Lung (tissue), 11 donors: ENCODE measurements at regions not wholly inside any gene's neighbourhood (a gene's known extent, or its start where the extent isn't known, plus 50 kb on each side); places are given as distances from the start of the nearest gene placed in this dataset.

Source experiments
- ATAC-seq: fragments of 200-7000 bp; cut with Tn5 transposase; one replicate; pipeline ENCODE4 v1.9.1; 2020; ENCODE audit warnings: moderate number of reproducible peaks; ENCODE audit not compliant: insufficient read depth, low FRiP score
- DNase-seq, 3 donors: peaks; one replicate each; pipeline ENCODE4 v3.0.0-alpha.2; 2013 to 2017
- H3K27ac ChIP-seq, 2 donors: one replicate each; pipeline ENCODE4 v1.5.1; 2013; ENCODE audit warnings: mild to moderate bottlenecking in 2 of 2, moderate library complexity in 2 of 2, control low read depth in 1 of 2, inconsistent platforms in 1 of 2, low read depth in 1 of 2, low read length in 1 of 2
- H3K27me3 ChIP-seq, 3 donors: one replicate each; pipeline ENCODE4 v1.5.1; 2013; ENCODE audit warnings: low read length in 2 of 3; ENCODE audit not compliant: control insufficient read depth in 3 of 3, insufficient read depth in 3 of 3
- H3K36me3 ChIP-seq, 4 donors: one replicate each; pipeline ENCODE4 v1.5.1; 2013; ENCODE audit warnings: low read length in 4 of 4, mild to moderate bottlenecking in 1 of 4, moderate library complexity in 1 of 4; ENCODE audit not compliant: control insufficient read depth in 4 of 4, insufficient read depth in 4 of 4
- H3K4me1 ChIP-seq, 5 donors: one replicate each; pipeline ENCODE4 v1.5.1; 2013; ENCODE audit warnings: low read length in 5 of 5, mild to moderate bottlenecking in 2 of 5, moderate library complexity in 1 of 5; ENCODE audit not compliant: control insufficient read depth in 5 of 5, insufficient read depth in 5 of 5
- H3K4me3 ChIP-seq: one replicate; pipeline ENCODE4 v1.5.1; 2013; ENCODE audit warnings: mild to moderate bottlenecking, control low read depth, moderate library complexity
- H3K9ac ChIP-seq, 2 donors: one replicate each; pipeline ENCODE4 v1.5.1; 2013; ENCODE audit warnings: low read length in 2 of 2, control low read depth in 1 of 2; ENCODE audit not compliant: insufficient read depth in 1 of 2
- H3K9me3 ChIP-seq, 4 donors: one replicate each; pipeline ENCODE4 v1.5.1; 2013; ENCODE audit warnings: low read length in 3 of 4, mild to moderate bottlenecking in 1 of 4, moderate library complexity in 1 of 4; ENCODE audit not compliant: control insufficient read depth in 4 of 4, insufficient read depth in 3 of 4
- CTCF ChIP-seq: IDR thresholded peaks from 2 replicates; pipeline ENCODE4 v1.5.1; 2012; ENCODE audit warnings: mild to moderate bottlenecking; ENCODE audit errors: control extremely low read depth, extremely low read depth
- WGBS, 2 donors: extraction: QIAGEN DNeasy Blood & Tissue Kit; methylation state at CpG; one replicate each; pipeline ENCODE4 v1.1.7; 2013; 5-methylcytosine and 5-hydroxymethylcytosine counted together
- donor health status: control.
- donor health status: control.
- donor health status: Bipolar disorder and iron deficiency.
- donor health status: healthy.
- donor health status: DM: yes; HTN: yes; CAD: no.

- no peaks in the 10 kb centered on the region for H3K9me3 ChIP-seq
- H3K4me1 ChIP-seq, result peaks cover 0 to 13% (median 0%) of the 10 kb centered on the region in 5 donors
- no peak for TF ChIP-seq CTCF
- ATAC-seq, result no peak
- H3K27me3 ChIP-seq, result no peaks in the 10 kb centered on the region
- H3K4me3 ChIP-seq, result no peak overlapping the region
- no peak overlapping the region for H3K27ac ChIP-seq
- WGBS, 2 donors, result 86 to 87% methylated on average over 4 of the region's 4 CpGs
- no peak overlapping the region for H3K9ac ChIP-seq
- no peaks in the 10 kb centered on the region for H3K36me3 ChIP-seq
- no peak for DNase-seq
Observed at GRCh38 chr16:55955424-55955823, 80.3 kb upstream of the CES5A start.

GRCh38 chr16:55954906-55955305, 79.7 kb upstream of the CES5A start:
- no peak overlapping the region for H3K4me3 ChIP-seq
- no peaks in the 10 kb centered on the region for H3K27me3 ChIP-seq
- WGBS, 2 donors, result 52 to 58% methylated on average over 2 of the region's 2 CpGs
- DNase-seq (no peak), ATAC-seq (no peak)
- no peaks in the 10 kb centered on the region for H3K36me3 ChIP-seq
- H3K27ac ChIP-seq, result no peak overlapping the region
- peaks cover 0 to 13% (median 0%) of the 10 kb centered on the region in 5 donors for H3K4me1 ChIP-seq
- no peaks in the 10 kb centered on the region for H3K9me3 ChIP-seq
- no peak overlapping the region for H3K9ac ChIP-seq
- no peak for TF ChIP-seq CTCF

GRCh38 chr16:55949518-55949917, 74.3 kb upstream of the CES5A start:
- ATAC-seq (no peak), DNase-seq (no peak)
- 56 to 59% methylated on average over 1 of the region's 1 CpG for WGBS, 2 donors
- H3K4me1 ChIP-seq, result peaks cover 0 to 40% (median 14%) of the 10 kb centered on the region in 5 donors
- H3K9ac ChIP-seq, result no peak overlapping the region
- H3K4me3 ChIP-seq, result no peak overlapping the region
- H3K27ac ChIP-seq, result no peak overlapping the region
- no peaks in the 10 kb centered on the region for H3K27me3 ChIP-seq
- H3K9me3 ChIP-seq, result peaks cover 0 to 2% (median 0%) of the 10 kb centered on the region in 4 donors
- no peak for TF ChIP-seq CTCF
- H3K36me3 ChIP-seq, result no peaks in the 10 kb centered on the region

- 18 to 27% methylated on average over 6 of the region's 6 CpGs for WGBS, 2 donors
- no peak for TF ChIP-seq CTCF
- ATAC-seq, result no peak
Observed at GRCh38 chr16:55948230-55948629, 73.1 kb upstream of the CES5A start.

More at GRCh38 chr16:55948230-55948629, 73.1 kb upstream of the CES5A start:
- H3K36me3 ChIP-seq, result no peaks in the 10 kb centered on the region
- H3K4me1 ChIP-seq, result peaks cover 0 to 38% (median 14%) of the 10 kb centered on the region in 5 donors
- no peaks in the 10 kb centered on the region for H3K27me3 ChIP-seq
- H3K9me3 ChIP-seq, result peaks cover 0 to 2% (median 0%) of the 10 kb centered on the region in 4 donors
- H3K9ac ChIP-seq, result no peak overlapping the region
- H3K27ac ChIP-seq, result no peak overlapping the region
- DNase-seq, result peak; percentile 37 to 82 (median 72)
- H3K4me3 ChIP-seq, result no peak overlapping the region
